CD4-positive, alpha-beta T cell treated with Interleukin-4 for 4 hours (primary cell): ENCODE measurements at regions not wholly inside any gene's neighbourhood (a gene's known extent, or its start where the extent isn't known, plus 50 kb on each side); places are given as distances from the start of the nearest gene placed in this dataset.
A peak's percentile ranks its signal among the peaks of the same experiment; 100 is the strongest.

Experiments used
- DNase-seq: peaks from one replicate; pipeline ENCODE4 v3.0.0-alpha.2; 2020

DNA sequence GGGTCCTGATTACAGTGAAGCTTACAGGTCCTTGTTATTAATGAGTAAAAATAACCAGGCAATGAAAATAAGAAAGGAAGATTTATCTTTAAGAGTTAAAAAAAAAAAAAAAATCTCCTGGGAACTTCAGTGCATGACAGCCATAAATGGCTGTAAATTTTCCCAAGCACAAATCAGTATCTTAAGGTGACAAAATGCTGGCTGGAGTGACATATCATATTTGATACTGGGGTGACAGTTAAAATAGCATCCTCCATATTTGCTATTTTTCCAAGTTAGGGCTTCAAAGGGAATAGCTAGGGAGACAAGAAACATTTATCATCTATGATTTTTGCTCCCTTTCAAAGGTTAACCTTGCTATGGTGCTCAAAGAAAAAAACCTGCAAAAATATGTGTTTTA, 226.6 kb downstream of the PRDM2 start:
- DNase-seq, result no peak

DNA sequence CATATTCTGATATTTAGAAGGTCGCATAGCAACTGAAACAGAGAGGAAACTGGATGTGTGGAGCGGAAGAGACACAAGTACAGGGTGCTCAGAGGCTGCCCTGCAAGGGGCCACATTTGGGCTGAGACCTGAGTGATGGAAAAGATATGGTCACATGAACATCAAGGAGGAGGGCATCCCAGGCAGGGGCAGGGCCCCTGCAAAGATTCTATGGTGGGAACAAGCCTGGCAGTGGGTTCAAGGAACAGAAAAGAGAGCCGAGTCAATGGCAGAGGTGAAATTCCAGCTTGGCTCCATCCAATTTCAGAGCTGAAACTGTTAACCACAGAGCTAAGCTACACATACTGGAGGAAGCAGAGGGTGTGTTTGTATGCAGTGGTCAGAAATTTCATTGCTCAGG, 227.7 kb downstream of the PRDM2 start:
- DNase-seq, result no peak

DNA sequence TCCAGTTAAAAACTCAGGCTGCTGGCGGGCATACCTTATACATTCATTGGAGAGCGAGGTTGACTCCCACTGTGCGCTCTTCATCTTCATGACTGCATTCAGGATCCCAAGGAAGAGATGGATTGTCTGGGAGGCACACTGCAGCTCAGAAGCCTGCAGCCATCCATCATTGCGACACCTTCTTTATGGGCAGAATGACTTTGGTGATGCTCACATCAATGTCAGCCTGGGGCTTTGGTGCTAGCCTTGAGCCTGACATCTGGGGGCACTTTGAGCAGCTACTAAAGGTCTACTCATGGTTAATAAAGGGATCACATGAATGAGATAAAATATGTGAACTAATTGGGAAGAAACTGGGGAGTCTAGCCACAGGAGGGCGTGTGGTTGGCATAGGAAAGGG, 229.3 kb downstream of the PRDM2 start:
- DNase-seq, result no peak

DNA sequence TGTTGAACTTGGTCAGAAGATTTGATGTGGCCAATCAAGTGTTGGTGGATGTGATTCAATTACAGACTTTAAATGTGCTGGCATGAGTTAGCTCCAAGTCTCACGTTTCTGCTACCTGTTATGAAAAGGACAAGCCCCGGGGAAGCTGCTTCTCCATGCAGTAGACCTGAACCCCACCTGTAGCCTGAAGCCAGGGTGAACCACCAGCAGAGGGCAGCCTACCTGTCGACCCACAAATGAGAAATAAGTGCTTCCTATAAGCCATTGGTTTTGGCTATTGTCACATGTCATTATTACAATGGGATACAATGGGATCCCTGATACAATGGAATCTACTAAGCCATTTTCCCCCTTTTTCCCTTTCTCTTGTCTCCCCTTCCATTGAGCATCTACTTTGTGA, 230.2 kb downstream of the PRDM2 start:
- DNase-seq, result no peak

DNA sequence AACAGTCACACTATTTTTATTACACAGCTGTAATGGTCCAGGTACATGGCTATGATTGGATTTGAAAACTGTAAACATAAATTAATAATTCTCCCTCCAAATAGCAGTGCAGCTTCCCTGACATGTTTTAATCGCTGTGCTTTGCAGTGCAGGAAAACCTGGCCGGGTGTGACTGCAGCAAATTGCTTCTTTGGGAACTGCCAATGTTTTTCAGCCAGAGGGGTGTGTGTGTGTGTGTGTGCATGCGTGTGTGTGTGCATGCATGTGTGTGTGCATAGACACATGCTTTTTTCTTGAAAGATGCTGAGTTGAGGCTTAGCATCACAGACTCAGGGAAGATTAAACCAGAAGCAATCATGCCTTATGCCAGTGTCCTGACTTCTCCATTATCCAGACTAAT, 231.2 kb downstream of the PRDM2 start:
- no peak for DNase-seq

DNA sequence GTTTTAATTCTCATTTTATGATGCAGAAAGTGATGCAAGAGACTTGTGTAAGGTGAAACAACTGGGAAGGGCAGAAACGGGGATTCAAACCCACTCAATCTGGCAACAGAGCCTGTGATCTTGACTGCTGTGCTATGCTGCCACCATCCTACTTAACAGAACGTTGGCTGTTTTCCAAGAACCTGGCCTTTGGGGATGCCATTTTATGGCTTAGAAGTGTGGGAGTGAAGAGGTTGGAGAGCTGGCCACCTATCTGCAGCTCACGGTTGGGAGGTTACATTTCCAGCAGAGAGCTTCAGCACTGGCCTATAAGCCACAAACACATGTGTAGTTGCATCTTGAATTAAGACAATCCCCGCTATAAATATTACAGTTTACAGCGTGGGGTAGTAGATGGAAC, 235.3 kb downstream of the PRDM2 start:
- no peak for DNase-seq

DNA sequence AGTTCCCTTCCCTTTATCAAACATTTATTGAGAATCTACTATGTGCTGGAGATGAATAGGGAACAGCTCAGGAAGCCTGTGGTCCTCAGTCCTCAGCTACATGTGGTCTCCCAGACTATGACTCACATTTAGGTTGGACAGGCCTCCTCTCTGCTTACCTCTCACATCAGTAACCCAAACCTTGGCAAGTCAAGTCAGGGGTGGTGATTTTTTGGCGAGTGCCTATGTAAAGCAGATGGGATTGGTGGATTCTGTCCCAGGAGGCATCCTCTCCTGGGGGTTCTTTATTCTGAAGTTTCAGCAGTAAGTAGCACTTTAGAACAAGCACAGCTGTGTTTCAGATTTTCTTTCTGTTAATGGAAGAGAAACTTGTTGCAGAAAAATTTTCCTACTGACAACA, 241.3 kb downstream of the PRDM2 start:
- DNase-seq, result no peak

DNA sequence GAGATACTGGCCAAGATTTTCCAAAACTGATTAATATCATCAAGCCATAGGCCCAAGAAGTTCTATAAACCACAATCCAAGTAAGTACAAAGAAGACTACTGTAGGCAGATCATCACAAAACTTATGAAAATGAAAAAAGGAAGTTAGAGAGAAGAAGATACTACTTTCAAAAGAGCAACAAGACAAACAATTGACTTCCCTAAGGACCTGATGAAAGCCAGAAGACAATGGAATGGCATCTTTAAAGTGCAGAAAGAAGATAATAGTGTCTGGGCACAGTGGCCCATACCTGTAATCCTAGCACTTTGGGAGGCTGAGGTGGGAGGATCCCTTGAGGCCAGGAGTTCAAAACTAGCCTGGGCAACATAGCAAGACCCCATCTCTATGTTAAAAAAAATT, 243.1 kb downstream of the PRDM2 start:
- no peak for DNase-seq

DNA sequence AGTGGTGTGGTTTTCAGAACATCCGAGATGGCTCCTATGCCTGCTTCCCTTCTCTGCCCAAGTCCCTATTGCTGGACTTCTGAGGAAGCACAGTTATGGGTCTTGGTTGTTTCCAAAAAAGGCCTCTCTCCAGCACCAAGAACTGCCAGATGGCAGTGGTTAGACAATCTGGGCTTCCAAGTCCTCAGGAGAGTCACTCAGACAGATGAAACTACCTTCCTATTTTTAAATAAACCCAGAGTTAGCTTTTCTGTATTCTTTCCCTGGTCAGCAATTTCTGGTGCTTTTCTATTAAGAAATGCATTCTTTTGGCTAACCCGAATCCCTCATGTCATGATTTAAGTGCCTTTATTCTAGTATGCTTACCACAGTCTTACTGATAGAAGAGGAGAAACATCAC, 245.9 kb downstream of the PRDM2 start:
- DNase-seq, result no peak

DNA sequence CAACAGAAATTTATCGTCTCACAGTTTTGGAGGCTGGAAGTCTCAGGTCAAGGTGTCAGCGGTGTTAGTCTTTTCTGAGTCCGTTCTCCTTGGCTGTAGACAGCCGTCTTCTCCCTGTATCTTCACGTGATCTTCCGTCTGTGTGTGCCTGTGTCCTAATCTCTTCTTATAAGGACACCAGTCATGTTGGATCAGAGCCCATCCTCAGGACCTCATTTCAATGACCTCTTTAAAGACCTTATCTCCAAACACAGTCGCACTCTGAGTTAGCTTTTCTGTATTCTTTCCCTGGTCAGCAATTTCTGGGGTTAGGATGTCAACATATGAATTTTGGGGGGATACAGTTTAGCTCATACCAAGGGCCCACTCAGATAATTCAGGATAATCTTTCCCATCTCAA, 247.7 kb downstream of the PRDM2 start:
- no peak for DNase-seq

DNA sequence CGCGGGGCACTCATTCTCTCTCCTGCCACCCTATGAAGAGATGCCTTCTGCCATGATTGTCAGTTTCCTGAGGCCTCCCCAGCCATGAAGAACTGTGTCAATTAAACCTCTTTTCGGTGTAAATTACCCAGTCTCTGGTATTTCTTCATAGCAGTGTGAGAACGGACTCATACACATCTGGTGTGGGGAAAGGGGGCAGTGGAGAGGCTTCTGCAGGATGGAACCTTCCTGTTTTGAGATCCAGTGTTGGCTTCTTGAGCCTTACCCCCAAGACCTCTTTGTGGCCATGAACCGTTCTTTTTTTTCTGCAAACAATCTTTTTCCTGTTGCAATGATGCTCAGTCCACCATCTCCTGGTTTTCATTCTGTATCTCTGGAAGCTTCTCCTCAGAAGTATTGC, 248.4 kb downstream of the PRDM2 start:
- DNase-seq, result no peak

DNA sequence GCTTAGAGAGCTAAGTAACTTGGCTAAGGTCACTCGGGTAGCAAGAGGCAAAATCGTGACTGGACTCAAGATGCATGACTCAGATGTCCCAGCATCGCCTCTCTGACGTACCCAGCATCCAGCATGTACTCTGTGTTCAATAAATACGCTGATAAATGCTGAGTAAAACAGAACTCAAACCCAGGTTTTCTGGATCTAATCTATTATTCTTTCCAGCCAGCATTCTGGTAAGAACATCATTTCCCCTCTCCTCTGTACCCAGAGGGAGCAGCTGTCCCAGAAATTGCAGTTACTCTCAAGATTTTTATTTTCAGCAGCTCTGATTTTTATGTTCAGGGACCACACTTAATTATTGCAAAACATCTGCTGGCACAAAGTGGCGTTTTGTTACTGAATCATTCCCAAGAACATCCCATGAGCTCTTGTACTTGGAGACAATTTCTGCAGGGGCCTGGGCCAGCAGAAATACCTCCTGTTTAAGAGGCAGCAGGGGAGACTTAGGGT, 249.0 kb downstream of the PRDM2 start:
- DNase-seq, result no peak

DNA sequence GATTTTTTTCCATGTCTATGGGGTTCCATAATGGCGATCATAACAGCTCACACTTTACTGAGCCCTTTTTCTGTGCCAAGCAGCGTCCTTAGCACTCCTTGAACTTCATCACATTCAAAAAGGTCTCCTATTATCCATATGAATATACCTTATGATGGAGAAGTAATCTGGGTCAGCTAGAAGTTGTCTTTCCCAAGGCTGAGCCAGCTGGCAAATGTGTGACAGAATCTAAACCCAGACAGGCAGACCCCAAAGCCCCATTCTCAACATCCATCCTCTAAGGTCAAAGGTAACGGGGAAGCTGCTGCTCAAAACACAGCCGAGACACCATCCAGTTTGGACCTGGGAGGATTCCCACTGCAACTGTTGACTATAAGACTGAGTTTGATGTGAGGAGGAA, 249.6 kb downstream of the PRDM2 start:
- DNase-seq, result no peak

DNA sequence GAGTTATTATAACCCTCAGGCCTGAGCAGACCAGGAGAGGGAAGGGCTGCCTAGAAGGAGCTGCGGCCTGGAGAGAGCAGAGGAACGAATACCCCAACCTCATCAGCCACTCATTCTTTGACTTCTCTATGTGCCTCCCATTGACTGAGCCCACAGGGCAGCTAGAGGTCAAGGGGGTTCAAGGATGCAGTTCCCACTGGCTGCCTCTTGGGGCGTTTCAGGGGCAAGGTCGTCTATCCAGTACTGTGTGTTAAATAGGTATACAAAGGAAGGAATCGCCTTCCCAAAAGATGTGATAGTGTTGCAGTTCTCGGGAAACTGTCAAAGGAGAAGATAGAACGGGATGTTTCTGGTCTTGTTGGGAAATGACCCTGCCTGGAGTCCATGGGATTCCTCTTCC, 250.6 kb downstream of the PRDM2 start:
- DNase-seq, result no peak

DNA sequence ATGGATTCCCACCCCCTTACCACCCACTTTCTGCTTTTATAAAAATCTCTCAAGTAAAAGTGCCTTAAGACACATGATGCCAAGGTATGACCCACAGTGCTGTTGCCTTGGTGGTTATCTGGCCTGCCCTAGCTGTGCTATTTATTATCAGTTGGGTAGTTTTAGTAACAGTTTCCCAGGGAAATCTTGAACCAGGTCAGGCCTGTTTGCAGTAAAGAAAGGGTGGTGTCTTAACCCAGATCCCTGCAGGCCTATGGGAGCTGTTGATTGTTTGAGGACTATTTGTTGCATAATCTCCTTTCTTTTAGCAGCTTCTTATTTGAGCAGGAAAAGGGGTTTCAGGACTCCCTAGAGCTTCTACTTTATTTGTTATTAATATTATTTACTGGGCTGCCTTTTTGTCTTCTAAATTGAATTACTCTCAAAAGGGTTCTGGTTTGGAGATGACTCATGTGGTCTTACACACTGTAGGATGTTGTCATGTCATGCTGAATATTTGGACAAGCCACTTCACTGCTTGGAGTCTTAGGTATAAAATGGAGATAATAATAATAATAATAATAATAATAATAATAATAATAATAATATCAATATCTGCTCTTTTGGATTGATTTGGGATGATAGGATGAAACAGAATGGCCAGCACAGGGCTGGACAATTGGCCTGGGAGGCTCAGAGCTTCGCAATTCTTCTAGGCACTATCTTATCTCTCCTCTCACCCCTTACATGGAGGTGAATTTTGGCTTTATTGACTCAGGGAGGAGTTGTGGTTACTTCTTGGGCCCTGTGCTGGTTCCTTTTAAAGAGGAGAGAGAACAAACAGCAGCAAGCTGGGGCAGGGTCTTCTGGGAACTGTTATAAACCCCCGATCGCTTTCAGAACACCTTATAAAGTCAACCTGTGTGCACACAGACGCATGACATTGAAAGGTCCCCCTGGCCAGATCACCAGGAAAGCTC, 252.1 kb downstream of the PRDM2 start:
- DNase-seq, result no peak

DNA sequence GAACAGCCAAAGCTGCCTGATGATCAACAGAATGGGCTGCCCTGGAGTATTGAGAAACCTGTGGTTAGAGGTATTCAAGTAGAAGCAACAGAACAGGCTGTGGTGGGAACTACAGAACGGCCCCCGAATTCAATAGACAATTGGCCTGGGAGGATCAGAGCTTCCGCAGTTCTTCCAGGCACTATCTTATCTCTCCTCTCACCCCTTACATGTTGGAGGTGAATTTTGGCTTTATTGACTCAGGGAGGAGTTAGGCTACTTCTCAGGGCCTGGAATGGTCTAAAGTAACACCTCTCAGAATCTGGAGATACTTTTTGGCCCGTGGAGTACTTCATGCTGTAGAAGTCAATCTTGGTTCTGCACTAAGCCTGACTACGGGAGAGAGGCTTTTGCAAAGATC, 253.0 kb downstream of the PRDM2 start:
- no peak for DNase-seq

DNA sequence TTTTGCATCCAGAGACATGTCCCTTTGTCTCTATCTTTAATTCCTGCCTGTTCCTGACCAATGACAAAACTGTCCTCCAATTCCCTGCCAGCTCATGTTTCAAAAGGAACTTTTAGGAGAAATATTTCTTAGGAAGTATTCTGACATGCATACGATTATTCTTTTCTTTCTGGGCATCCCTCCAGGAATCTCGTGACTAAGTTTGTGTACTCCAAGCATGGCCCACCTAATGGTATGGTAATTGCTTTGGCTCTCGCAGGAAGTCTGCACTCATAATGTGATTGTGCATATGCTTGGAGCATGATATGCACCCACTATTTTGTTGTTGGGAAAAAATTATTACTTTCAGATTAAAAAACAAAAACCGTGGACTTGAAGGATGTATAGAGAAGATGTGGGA, 256.4 kb downstream of the PRDM2 start:
- DNase-seq, result no peak

DNA sequence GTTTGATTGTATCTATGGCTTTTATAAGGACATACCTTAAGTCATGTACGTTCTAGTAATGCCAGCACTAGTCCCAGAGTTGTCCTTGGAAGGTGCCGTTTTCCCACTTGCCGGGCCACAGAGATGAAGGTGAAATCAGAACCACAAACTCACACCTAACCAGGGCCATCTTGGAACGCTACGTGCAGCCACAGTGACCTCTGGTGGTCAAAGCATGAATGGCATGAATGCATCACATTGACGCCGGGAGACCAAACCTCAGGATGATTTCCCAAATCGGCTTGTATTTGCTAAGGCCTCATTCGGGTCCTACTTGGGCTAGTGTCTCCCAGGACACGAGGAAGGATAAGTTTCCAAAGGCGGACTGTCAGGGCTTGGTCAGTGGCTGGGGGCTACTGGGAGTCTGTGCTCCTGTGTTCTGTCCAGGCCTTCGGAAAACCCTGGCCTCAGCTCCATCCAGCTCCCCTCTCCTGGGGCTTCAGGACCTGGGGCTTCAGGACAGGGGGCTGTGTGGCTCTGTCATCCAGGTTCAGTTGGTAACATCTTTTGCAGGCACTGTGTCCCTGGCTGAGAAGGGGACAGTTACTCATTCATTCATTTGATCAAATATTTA, 260.5 kb downstream of the PRDM2 start:
- peak; percentile 56 for DNase-seq

DNA sequence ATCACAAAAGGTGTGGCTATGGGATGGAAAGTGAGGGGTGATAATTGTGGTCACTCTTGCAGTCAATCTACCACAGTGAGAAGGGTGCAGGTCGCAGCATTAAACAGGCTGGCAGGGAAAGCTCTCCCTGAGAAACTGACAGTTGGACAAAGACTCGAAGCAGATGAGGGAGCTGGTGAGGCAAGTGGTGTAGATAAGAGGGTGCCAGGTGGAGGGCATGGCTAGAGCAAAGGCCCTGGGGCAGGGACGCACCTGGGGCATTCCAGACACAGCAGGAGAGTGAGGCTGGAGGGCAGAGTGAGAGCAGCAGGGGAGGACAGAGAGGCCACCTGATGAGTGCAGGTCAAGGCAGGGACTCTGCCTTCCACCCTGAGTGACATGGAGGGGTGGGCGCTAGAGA, 264.8 kb downstream of the PRDM2 start:
- DNase-seq, result no peak

DNA sequence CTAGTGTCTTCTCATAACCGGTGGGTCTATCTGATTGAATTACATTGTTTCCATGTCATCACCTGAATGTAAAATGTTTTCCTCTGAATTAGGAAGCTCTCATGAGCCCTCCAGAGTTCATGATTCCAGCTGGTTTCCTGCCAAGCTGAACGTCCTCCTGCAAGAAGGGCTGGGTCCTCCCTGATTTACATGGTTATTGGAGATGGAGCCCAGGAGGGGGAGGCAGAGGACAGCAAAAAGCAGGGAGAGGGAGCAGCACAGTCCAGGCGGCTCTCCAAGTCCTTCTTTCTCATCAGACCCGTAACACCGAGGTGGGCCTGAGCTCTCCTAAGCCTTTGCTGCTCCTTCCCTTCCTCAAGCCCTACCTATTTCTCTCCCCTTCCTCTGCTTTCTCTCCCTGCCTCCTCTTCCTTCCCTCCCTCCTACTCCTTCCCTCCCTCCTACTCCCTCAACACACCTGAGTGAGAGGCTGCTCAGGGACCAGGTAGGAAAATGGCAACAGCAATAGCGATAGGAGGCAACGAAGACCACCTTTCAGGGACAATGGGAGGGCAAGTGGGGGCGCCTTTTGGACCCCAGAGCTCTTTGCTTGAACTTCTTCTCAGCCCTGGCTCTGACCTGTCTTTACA, 265.9 kb downstream of the PRDM2 start:
- no peak for DNase-seq

DNA sequence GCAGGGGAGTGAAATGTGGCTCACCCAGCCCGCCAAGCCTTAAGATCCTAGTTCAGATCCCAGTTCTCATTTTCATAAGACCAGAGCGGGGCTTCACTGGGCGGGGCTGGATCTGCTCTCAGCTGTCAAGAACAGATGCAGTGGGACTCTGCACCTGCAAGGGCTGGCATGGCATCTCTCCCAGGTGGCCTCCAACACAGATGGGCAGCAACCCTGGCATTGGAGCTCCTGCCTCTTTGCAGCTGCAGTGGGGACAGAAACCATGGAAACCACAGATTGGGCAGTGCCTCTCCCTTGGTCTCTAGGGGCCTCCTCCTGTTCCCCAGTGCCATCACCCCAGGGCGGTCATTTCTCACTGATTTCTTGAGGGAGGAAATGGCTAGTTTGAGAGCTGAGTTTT, 267.7 kb downstream of the PRDM2 start:
- DNase-seq, result no peak

DNA sequence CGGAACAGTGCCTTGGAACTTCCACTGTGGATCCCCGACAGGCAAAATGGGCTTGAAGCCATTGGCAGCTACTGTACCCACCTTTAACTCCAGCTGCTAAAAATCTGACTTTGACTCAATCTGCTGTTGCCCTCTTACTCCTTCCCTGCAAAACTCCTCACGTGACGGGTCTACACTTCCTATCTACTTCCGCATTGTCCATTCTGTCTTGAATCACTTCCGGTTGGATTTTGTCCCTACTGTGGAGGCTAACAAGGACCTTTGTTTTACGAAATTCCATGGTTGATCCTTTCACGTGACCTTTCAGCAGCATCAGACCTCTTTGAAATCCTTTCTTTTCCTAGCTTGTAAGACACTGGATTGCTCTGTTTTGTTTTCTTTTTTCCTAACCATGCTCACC, 268.4 kb downstream of the PRDM2 start:
- DNase-seq, result no peak

DNA sequence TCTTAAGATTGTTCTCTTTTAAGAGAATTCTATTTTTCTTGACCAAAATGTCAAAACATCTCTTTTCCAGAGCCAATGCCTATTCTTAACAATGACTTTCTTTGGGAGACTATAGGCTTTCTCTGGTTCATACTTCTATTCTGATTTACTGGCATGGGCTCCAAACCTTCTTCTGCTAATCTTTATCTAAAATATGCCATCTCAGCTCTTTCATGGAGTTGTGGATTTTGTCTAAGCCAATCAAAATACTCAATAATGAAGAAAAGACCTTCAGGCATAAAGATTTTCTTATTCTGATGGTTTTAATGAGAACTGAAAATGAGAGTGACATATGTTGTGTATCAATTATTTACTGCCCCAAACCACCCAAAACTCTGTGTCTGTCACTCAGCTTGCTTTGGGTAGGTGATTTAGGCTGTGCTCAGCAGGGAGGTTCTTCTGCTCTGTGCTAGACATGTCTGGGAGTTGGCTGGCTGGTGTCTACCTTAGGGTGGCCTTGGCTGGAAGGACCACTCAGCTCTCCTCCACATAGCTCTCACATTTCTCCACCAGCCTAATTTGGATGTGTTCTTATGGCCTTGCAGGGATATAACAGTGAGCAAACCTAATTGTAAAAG, 270.8 kb downstream of the PRDM2 start:
- no peak for DNase-seq

DNA sequence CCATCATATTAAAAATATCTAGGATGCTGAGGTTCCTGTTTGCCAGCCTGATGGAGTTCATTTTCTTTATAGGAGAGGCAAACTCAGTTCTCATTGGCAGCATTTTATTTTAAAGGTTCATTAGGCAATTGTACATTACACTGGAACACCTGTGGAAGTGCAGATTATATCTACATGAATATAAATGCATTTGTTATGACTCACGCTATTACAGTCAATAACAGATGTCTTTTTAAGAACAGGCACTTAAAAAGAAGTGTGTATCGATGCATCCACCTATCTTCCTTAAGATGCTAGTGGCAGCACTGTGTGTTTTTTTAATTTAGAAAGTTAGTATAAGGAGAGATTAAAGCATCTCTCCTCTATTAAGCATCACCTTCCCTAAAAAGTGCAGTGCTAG, 276.5 kb downstream of the PRDM2 start:
- no peak for DNase-seq
